HepG2 (cell line): ENCODE measurements at regions not wholly inside any gene's neighbourhood (a gene's known extent, or its start where the extent isn't known, plus 50 kb on each side); places are given as distances from the start of the nearest gene placed in this dataset.

ENCODE experiments used
- ATAC-seq: fragments of 200-7000 bp; cut with Tn5 transposase; 3 replicates; pipeline ENCODE4 v1.9.1; 2020; ENCODE audit warnings: mild to moderate bottlenecking, moderate library complexity
- BruUV-seq: library from RNA; stranded (reverse); fragments of 400-500 nt; replicated peaks from 2 replicates; lab custom pipeline; 2021; lab: Mats Ljungman, UMichigan
- CTCF ChIA-PET: fragments of 300-600 bp; formaldehyde crosslinking; extraction: SDS; loops from one replicate; lab custom pipeline; 2021; ENCODE audit warnings: low total read pairs, inconsistent platforms, low intra/inter-chr PET ratio; lab: Yijun Ruan, JAX
- POLR2A ChIA-PET: fragments of 350-600 bp; sonication (Branson Sonifier 250); formaldehyde crosslinking; loops from one replicate; lab custom pipeline; 2020; ENCODE audit warnings: antibody characterized with exemption, inconsistent platforms; lab: Yijun Ruan, JAX
- DNase-seq: peaks from one replicate; pipeline ENCODE4 v3.0.0-alpha.2; 2015; ENCODE audit warnings: low spot score
- FAIRE-seq: peaks from 3 replicates; lab custom pipeline; 2011; peaks lifted over from hg19 to GRCh38; lab: Jason Lieb, UNC
- H2AFZ ChIP-seq: one replicate; pipeline ENCODE4 v1.6.1; 2011; ENCODE audit warnings: low read length, inconsistent platforms
- H3K27ac ChIP-seq: fragments of 300-600 bp; 3 replicates; pipeline ENCODE4 v1.8.0; 2011; ENCODE audit warnings: mixed run types, mild to moderate bottlenecking, mixed read lengths, low read length, inconsistent platforms; ENCODE audit not compliant: insufficient read depth; ENCODE audit errors: extremely low read length
- H3K27me3 ChIP-seq, 2 experiments: fragments of 200-600 bp in 1 of 2; 2 replicates in 1 of 2; 3 replicates in 1 of 2; pipeline versions ENCODE4 v1.6.0 to v1.8.0; 2011; ENCODE audit warnings: low read length in 2 of 2, mild to moderate bottlenecking in 2 of 2, moderate library complexity in 2 of 2, inconsistent platforms in 1 of 2; ENCODE audit not compliant: insufficient read depth in 2 of 2, control insufficient read depth in 1 of 2
- H3K36me3 ChIP-seq, 2 experiments: fragments of 200-600 bp in 1 of 2; replicated peaks in 1 of 2; 2 replicates in 1 of 2; 3 replicates in 1 of 2; pipeline versions ENCODE4 v1.5.1 to v1.8.0; 2011; ENCODE audit warnings: low read length in 2 of 2, inconsistent platforms in 1 of 2; ENCODE audit not compliant: insufficient read depth in 2 of 2, control insufficient read depth in 1 of 2
- H3K4me1 ChIP-seq: 2 replicates; pipeline ENCODE4 v1.5.1; 2012; ENCODE audit warnings: low read length, inconsistent platforms; ENCODE audit not compliant: insufficient read depth
- H3K4me2 ChIP-seq: 2 replicates; pipeline ENCODE4 v1.6.0; 2011; ENCODE audit warnings: low read depth, low read length, inconsistent platforms
- H3K4me3 ChIP-seq, 3 experiments: fragments of 200-600 bp in 1 of 3; sonication (generic), shearing (Covaris generic) in 1 of 3; replicated peaks in 1 of 3; 2 replicates each; pipeline ENCODE4 v1.5.1; 2011 to 2016; ENCODE audit warnings: low read length in 3 of 3, inconsistent platforms in 2 of 3, low read depth in 2 of 3, mild to moderate bottlenecking in 2 of 3, control low read depth in 1 of 3, mixed read lengths in 1 of 3; ENCODE audit not compliant: insufficient read depth in 1 of 3
- H3K79me2 ChIP-seq: one replicate; pipeline ENCODE4 v1.6.1; 2011; ENCODE audit warnings: low read length, inconsistent platforms; ENCODE audit not compliant: insufficient read depth
- H3K9ac ChIP-seq: 2 replicates; pipeline ENCODE4 v1.6.0; 2011; ENCODE audit warnings: mild to moderate bottlenecking, low read depth, low read length, inconsistent platforms; ENCODE audit not compliant: insufficient read depth
- H3K9me3 ChIP-seq: 2 replicates; pipeline ENCODE4 v1.5.1; 2012; ENCODE audit warnings: mild to moderate bottlenecking, low read length
- H4K20me1 ChIP-seq: 2 replicates; pipeline ENCODE4 v1.6.0; 2011; ENCODE audit warnings: inconsistent platforms, mild to moderate bottlenecking, low read length, moderate library complexity; ENCODE audit not compliant: insufficient read depth
- CEBPB ChIP-seq: IDR thresholded peaks from 2 replicates; pipeline ENCODE4 v1.6.1; 2011; ENCODE audit warnings: low read depth, low read length, improper control_type of control experiment, borderline replicate concordance
- HES4 ChIP-seq: sonication (generic); formaldehyde crosslinking; IDR thresholded peaks from 2 replicates; pipeline ENCODE4 v1.9.0; 2021; ENCODE audit warnings: mild to moderate bottlenecking, missing genetic modification reagents, borderline replicate concordance
- ISL2 ChIP-seq: sonication (generic); formaldehyde crosslinking; IDR thresholded peaks from 2 replicates; pipeline ENCODE4 v1.5.0; 2020; ENCODE audit warnings: missing genetic modification reagents
- PCBP2 ChIP-seq: fragments of 200-400 bp; formaldehyde crosslinking; optimal IDR thresholded peaks from 2 replicates; pipeline ENCODE3; 2018; ENCODE audit warnings: low read length, low read depth; ENCODE audit not compliant: poor library complexity, severe bottlenecking
- REL ChIP-seq: sonication (generic); formaldehyde crosslinking; conservative IDR thresholded peaks from 2 replicates; pipeline ENCODE4 v1.8.0; 2022; ENCODE audit warnings: mild to moderate bottlenecking, missing genetic modification reagents, moderate library complexity
- SIX1 ChIP-seq: sonication (generic); formaldehyde crosslinking; IDR thresholded peaks from 2 replicates; pipeline ENCODE4 v1.4.0; 2020; ENCODE audit warnings: missing genetic modification reagents, borderline replicate concordance
- WGBS: methylation state at CpG from one replicate; pipeline ENCODE4 v1.1.6; 2017; ENCODE audit warnings: low lambda C conversion rate; 5-methylcytosine and 5-hydroxymethylcytosine counted together
- in situ Hi-C: cut with HindIII; loops from 2 replicates; pipeline ENCODE4 v1.10.0; 2017; ENCODE audit warnings: low pct_unique_long_range_greater_than_20kb; ENCODE audit not compliant: extremely low pct_ligation_motif_present
- intact Hi-C: fragments of 100-400 bp; cut with micrococcal nuclease; formaldehyde crosslinking; loops from one replicate; pipeline ENCODE4 v1.10.0; 2022; ENCODE audit not compliant: unreplicated experiment

- in situ Hi-C loops (no loop called here), intact Hi-C loops (no loop called here)
- FAIRE-seq = no peak
- no peaks in the 10 kb centered on the region for H4K20me1 ChIP-seq
- no peaks in the 10 kb centered on the region for H3K36me3 ChIP-seq
- H2AFZ ChIP-seq = no peak overlapping the region
- H3K4me3 ChIP-seq = no peak overlapping the region
- H3K79me2 ChIP-seq = no peaks in the 10 kb centered on the region
- H3K4me1 ChIP-seq = no peaks in the 10 kb centered on the region
- DNase-seq = no peak
- H3K27me3 ChIP-seq = no peaks in the 10 kb centered on the region
- no TSS peak for BruUV-seq
- ChIA-PET CTCF (no interaction called here), POLR2A (no interaction called here)
- ATAC-seq = no peak
- no peak overlapping the region for H3K4me2 ChIP-seq
- 2% methylated on average over 1 of the region's 1 CpG for WGBS
- no peaks in the 10 kb centered on the region for H3K9me3 ChIP-seq
- H3K9ac ChIP-seq = no peak overlapping the region
- no peak overlapping the region for H3K27ac ChIP-seq
- TF ChIP-seq REL (no peak), HES4 (CRISPR knock-in tag) (no peak), PCBP2 (peak; percentile 29)
These were observed 486.4 kb downstream of the HINT1 start for GRCh38 chr5:130678637-130679036.

GRCh38 chr5:130666462-130666861, 498.6 kb downstream of the HINT1 start:
- Histone ChIP-seq H3K9ac (no peak overlapping the region), H3K27ac (no peak overlapping the region), H3K4me1 (no peaks in the 10 kb centered on the region), H3K4me3 (no peak overlapping the region), H3K36me3 (no peaks in the 10 kb centered on the region), H2AFZ (no peak overlapping the region), H3K27me3 (no peaks in the 10 kb centered on the region), H4K20me1 (no peaks in the 10 kb centered on the region), H3K9me3 (no peaks in the 10 kb centered on the region), H3K4me2 (no peak overlapping the region), H3K79me2 (no peaks in the 10 kb centered on the region)
- WGBS = 45% methylated on average over 3 of the region's 3 CpGs
- CTCF ChIA-PET = no interaction called here
- no peak for TF ChIP-seq SIX1 (CRISPR knock-in tag)
- TF ChIP-seq CEBPB = peak; percentile 65
- TF ChIP-seq ISL2 (CRISPR knock-in tag) = no peak
- intact Hi-C loops = no loop called here
- POLR2A ChIA-PET = no interaction called here
- ATAC-seq (no peak), FAIRE-seq (no peak), DNase-seq (no peak)
- no TSS peak for BruUV-seq
- in situ Hi-C loops = no loop called here
